Activated naive CD4-positive, alpha-beta T cell treated with anti-CD3 and anti-CD28 coated beads, Interleukin-2, amount 10 ng/mL, durations not matched to agents 7 days and 5 days (primary cell): ENCODE measurements at regions not wholly inside any gene's neighbourhood (a gene's known extent, or its start where the extent isn't known, plus 50 kb on each side); places are given as distances from the start of the nearest gene placed in this dataset.
"Not testable (repeated sequence)": the region's sequence is repeated elsewhere in the genome, so short reads cannot be mapped to it uniquely, and the experiment has no call there.

Source experiments
- CTCF ChIA-PET: fragments of 350-600 bp; sonication (Branson Sonifier 250); formaldehyde crosslinking; loops from one replicate; lab custom pipeline; 2021; ENCODE audit warnings: antibody characterized with exemption; lab: Charles Lee
- DNase-seq: peaks from one replicate; pipeline ENCODE4 v3.0.0-alpha.2; 2020
- H3K27ac Mint-ChIP-seq: one replicate; pipeline ENCODE4 v1.8.0; 2021; ENCODE audit warnings: mild to moderate bottlenecking, moderate library complexity, mixed read lengths
- H3K27me3 Mint-ChIP-seq: one replicate; pipeline ENCODE4 v1.8.0; 2021; ENCODE audit warnings: mild to moderate bottlenecking, mixed read lengths
- H3K36me3 Mint-ChIP-seq: one replicate; pipeline ENCODE4 v1.8.0; 2021; ENCODE audit warnings: mixed read lengths
- H3K4me1 Mint-ChIP-seq: one replicate; pipeline ENCODE4 v1.8.0; 2021; ENCODE audit warnings: mixed read lengths
- H3K4me3 Mint-ChIP-seq: one replicate; pipeline ENCODE4 v1.8.0; 2021; ENCODE audit warnings: mild to moderate bottlenecking, moderate library complexity, mixed read lengths
- H3K9me3 Mint-ChIP-seq: one replicate; pipeline ENCODE4 v1.8.0; 2021; ENCODE audit warnings: mixed read lengths

DNA sequence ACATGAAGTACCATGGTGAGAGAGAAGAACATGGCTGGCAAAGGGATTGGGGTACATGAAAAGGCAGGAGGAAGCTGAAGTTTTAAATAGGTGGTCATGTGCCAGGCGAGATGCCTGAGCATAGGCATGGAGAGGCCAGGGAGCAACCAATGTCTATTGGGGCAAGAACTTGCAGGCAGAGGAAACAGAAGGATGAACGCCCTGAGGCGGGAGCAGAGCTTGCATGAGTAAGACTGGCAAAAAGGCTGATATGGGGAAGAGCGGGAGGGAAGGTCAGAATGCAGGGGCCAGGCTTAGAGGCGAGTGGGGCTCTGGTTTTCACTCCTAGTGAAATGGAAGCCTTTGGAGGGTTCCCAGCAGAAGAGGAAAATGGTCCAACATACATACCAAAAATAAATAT lies 52.5 kb upstream of the VSTM5 start:
- CTCF ChIA-PET = no interaction called here
- Mint-ChIP-seq H3K4me1 (no peaks in the 10 kb centered on the region), H3K36me3 (no peaks in the 10 kb centered on the region), H3K27me3 (no peaks in the 10 kb centered on the region), H3K9me3 (no peaks in the 10 kb centered on the region), H3K27ac (no peak overlapping the region), H3K4me3 (no peak overlapping the region)
- DNase-seq = no peak

- no peak for DNase-seq
- CTCF ChIA-PET = interaction anchor here (2.0 kb wide), 1 partner anchor 9 kb away, joined by 7 read pairs; no protein-coding TSS in a partner anchor
- Mint-ChIP-seq H3K9me3 (no peaks in the 10 kb centered on the region), H3K27me3 (no peaks in the 10 kb centered on the region), H3K4me1 (no peaks in the 10 kb centered on the region), H3K4me3 (no peak overlapping the region), H3K27ac (no peak overlapping the region), H3K36me3 (no peaks in the 10 kb centered on the region)
Measured at GRCh38 chr11:93903989-93904388, 53.6 kb upstream of the VSTM5 start.

GRCh38 chr11:93904716-93905115 lies 54.3 kb upstream of the VSTM5 start:
- Mint-ChIP-seq H3K4me1 (no peaks in the 10 kb centered on the region), H3K36me3 (no peaks in the 10 kb centered on the region), H3K27ac (no peak overlapping the region), H3K27me3 (peaks cover 6% of the 10 kb centered on the region), H3K4me3 (no peak overlapping the region), H3K9me3 (no peaks in the 10 kb centered on the region)
- CTCF ChIA-PET = interaction anchor here (2.0 kb wide), 1 partner anchor 9 kb away, joined by 7 read pairs; no protein-coding TSS in a partner anchor
- DNase-seq = no peak

DNA sequence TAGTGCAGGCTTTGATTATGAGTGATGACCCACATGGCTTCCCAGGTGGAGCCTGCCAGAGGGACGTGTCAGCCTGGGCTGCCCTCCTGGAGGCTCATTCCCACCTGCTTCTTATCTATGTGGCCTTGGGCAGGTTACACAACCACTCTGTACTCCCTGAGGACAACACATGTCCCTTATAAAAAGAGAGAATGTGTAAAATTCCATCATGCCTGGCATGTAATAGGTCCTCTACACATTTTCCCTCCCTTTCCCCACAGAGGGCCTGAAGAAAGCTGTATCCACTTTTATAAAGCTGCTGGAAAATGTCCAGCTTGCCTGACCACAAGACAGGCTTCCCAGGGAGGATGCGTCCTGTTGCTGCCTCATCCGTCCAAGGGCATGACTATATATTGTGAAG lies 55.0 kb upstream of the VSTM5 start:
- no peaks in the 10 kb centered on the region for H3K4me1 Mint-ChIP-seq
- CTCF ChIA-PET = interaction anchor here (2.0 kb wide), 1 partner anchor 10 kb away, joined by 7 read pairs; no protein-coding TSS in a partner anchor
- no peak for DNase-seq
- peaks cover 6% of the 10 kb centered on the region for H3K27me3 Mint-ChIP-seq
- no peaks in the 10 kb centered on the region for H3K36me3 Mint-ChIP-seq
- no peak overlapping the region for H3K4me3 Mint-ChIP-seq
- H3K9me3 Mint-ChIP-seq = no peaks in the 10 kb centered on the region
- H3K27ac Mint-ChIP-seq = no peak overlapping the region

DNA sequence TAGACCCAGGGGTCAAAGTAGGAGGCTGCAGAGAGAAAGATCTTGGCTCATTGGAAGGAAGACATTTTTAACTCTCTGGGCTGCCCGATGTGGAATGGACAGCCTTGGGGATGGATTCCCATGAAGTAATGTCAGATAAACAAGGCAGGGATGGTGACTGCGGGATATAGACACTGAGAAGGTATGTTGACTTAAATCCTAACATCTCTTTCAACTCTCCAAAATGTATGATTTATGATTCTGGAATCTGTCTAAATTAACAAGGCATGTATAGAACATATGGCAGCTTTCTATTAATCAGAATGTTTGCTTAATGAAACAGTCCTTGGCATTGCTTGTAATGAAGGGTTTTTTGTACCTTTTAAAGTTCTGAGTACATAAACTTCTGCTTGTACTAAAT lies 56.1 kb upstream of the VSTM5 start:
- no peak for DNase-seq
- Mint-ChIP-seq H3K9me3 (no peaks in the 10 kb centered on the region), H3K4me3 (no peak overlapping the region), H3K27ac (no peak overlapping the region), H3K27me3 (peaks cover 6% of the 10 kb centered on the region), H3K36me3 (no peaks in the 10 kb centered on the region), H3K4me1 (no peaks in the 10 kb centered on the region)
- CTCF ChIA-PET = no interaction called here

- Mint-ChIP-seq H3K27ac (no peak overlapping the region), H3K4me3 (no peak overlapping the region), H3K4me1 (no peaks in the 10 kb centered on the region), H3K27me3 (peaks cover 6% of the 10 kb centered on the region), H3K9me3 (no peaks in the 10 kb centered on the region), H3K36me3 (no peaks in the 10 kb centered on the region)
- CTCF ChIA-PET = no interaction called here
- DNase-seq = no peak
Measured at GRCh38 chr11:93907901-93908300, 57.5 kb upstream of the VSTM5 start.

GRCh38 chr11:93908689-93909088 lies 58.3 kb upstream of the VSTM5 start:
- DNase-seq = no peak
- H3K36me3 Mint-ChIP-seq = no peaks in the 10 kb centered on the region
- CTCF ChIA-PET = no interaction called here
- no peaks in the 10 kb centered on the region for H3K4me1 Mint-ChIP-seq
- H3K27me3 Mint-ChIP-seq = peaks cover 6% of the 10 kb centered on the region
- H3K27ac Mint-ChIP-seq = no peak overlapping the region
- H3K9me3 Mint-ChIP-seq = no peaks in the 10 kb centered on the region
- no peak overlapping the region for H3K4me3 Mint-ChIP-seq

- DNase-seq = no peak
- H3K27ac Mint-ChIP-seq = no peak overlapping the region
- no peaks in the 10 kb centered on the region for H3K4me1 Mint-ChIP-seq
- H3K9me3 Mint-ChIP-seq = no peaks in the 10 kb centered on the region
- no peaks in the 10 kb centered on the region for H3K36me3 Mint-ChIP-seq
- CTCF ChIA-PET = no interaction called here
- H3K4me3 Mint-ChIP-seq = no peak overlapping the region
- peaks cover 9% of the 10 kb centered on the region for H3K27me3 Mint-ChIP-seq
Measured at GRCh38 chr11:93917673-93918072, 67.3 kb upstream of the VSTM5 start.

DNA sequence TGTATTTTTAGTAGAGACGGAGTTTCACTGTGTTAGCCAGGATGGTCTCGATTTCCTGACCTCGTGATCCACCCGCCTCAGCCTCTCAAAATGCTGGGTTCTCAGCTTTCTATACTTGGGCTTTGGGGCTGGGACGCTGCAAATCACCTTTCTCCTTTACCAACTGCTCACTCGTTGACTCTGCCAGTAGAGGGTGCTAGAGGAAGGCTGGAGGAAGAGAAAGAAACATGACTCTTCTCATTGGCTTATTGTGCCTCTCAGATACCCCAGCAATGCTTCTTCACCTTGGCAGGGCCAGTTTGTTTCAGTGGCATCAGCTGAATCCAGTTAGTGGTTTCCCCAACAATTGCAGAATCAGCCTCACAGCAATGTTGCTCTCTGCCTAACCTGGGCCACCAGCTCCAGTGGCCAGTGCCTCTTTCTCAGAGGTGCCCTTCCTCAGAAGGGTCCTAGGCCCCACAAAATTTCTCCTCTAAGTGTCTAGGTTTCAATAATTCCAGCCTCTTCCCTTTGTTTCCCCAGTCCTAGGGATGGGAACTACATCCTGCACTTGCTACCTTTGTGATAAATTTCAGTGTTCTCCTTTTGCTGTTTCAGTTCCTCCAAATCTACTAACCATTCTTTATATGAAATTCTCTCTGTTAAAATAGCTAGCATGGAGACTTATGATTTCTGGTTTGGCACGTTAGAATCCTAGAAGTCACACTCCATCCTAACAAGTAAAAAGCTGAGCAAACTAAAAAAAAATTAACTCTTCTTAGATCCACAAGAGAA lies 71.5 kb upstream of the VSTM5 start:
- H3K27me3 Mint-ChIP-seq = peaks cover 4% of the 10 kb centered on the region

GRCh38 chr11:93922830-93923229 lies 72.4 kb upstream of the VSTM5 start:
- Mint-ChIP-seq H3K36me3 (no peaks in the 10 kb centered on the region), H3K9me3 (no peaks in the 10 kb centered on the region), H3K4me1 (no peaks in the 10 kb centered on the region), H3K27me3 (peaks cover 3% of the 10 kb centered on the region), H3K27ac (no peak overlapping the region), H3K4me3 (no peak overlapping the region)
- CTCF ChIA-PET = interaction anchor here (0.8 kb wide), 1 partner anchor 578 kb away, joined by 4 read pairs; no protein-coding TSS in a partner anchor
- no peak for DNase-seq

More for the DNA sequence above, 71.5 kb upstream of the VSTM5 start:
- Mint-ChIP-seq H3K27ac (no peak overlapping the region), H3K9me3 (no peaks in the 10 kb centered on the region), H3K4me1 (no peaks in the 10 kb centered on the region), H3K4me3 (no peak overlapping the region), H3K36me3 (no peaks in the 10 kb centered on the region)
- CTCF ChIA-PET = interaction anchor here (0.8 to 2.0 kb wide), 6 partner anchors 9 to 580 kb away, joined by 3 to 7 read pairs (median 4); no protein-coding TSS in a partner anchor
- peak; percentile 40 for DNase-seq

DNA sequence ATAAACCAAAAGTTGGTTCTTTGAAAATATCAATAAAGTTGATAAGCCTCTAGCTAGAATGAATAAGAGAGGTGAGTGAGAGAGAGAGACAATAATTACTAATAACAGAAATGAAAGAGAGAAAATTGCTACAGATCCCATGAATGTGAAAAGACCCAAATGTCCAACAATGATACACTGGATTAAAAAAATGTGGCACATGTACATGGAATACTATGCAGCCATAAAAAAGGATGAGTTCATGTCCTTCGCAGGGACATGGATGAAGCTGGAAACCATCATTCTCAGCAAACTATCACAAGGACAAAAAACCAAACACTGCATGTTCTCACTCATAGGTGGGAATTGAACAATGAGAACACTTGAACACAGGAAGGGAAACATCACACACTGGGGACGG lies 75.7 kb upstream of the VSTM5 start:
- H3K36me3 Mint-ChIP-seq, H3K4me1 Mint-ChIP-seq, CTCF ChIA-PET, DNase-seq, H3K27me3 Mint-ChIP-seq, H3K9me3 Mint-ChIP-seq, H3K4me3 Mint-ChIP-seq, H3K27ac Mint-ChIP-seq: not testable (repeated sequence)

GRCh38 chr11:93929407-93929806 lies 79.0 kb upstream of the VSTM5 start:
- CTCF ChIA-PET = no interaction called here
- Mint-ChIP-seq H3K27ac (no peak overlapping the region), H3K27me3 (no peaks in the 10 kb centered on the region), H3K36me3 (no peaks in the 10 kb centered on the region), H3K4me3 (no peak overlapping the region), H3K9me3 (no peaks in the 10 kb centered on the region), H3K4me1 (no peaks in the 10 kb centered on the region)
- DNase-seq = no peak

DNA sequence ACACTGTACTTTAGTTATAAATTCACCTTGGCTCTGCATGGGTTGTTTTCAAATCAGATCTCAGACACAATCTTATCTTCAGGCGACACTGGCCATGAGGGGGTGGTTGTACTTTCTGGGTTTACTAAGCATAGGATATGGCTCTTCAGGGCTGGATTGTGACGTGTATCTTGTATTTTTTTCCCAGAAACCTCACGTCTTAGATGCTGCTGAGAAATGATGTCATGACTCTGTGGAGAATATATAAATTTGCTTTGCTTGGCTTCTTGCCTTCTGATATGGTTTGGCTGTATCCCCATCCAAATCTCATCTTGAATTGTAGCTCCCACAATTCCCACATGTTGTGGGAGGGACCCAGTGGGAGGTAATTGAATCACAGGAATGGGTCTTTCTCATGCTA lies 82.8 kb upstream of the VSTM5 start:
- Mint-ChIP-seq H3K9me3 (no peaks in the 10 kb centered on the region), H3K36me3 (no peaks in the 10 kb centered on the region), H3K4me3 (no peak overlapping the region), H3K27ac (no peak overlapping the region), H3K27me3 (no peaks in the 10 kb centered on the region), H3K4me1 (no peaks in the 10 kb centered on the region)
- no peak for DNase-seq
- CTCF ChIA-PET = no interaction called here

GRCh38 chr11:93935826-93936225 lies 85.3 kb upstream of the HEPHL1 start:
- H3K9me3 Mint-ChIP-seq = no peaks in the 10 kb centered on the region
- H3K27ac Mint-ChIP-seq = no peak overlapping the region
- no peak overlapping the region for H3K4me3 Mint-ChIP-seq
- CTCF ChIA-PET = no interaction called here
- no peak for DNase-seq
- H3K4me1 Mint-ChIP-seq = no peaks in the 10 kb centered on the region
- H3K36me3 Mint-ChIP-seq = no peaks in the 10 kb centered on the region
- peaks cover 4% of the 10 kb centered on the region for H3K27me3 Mint-ChIP-seq

DNA sequence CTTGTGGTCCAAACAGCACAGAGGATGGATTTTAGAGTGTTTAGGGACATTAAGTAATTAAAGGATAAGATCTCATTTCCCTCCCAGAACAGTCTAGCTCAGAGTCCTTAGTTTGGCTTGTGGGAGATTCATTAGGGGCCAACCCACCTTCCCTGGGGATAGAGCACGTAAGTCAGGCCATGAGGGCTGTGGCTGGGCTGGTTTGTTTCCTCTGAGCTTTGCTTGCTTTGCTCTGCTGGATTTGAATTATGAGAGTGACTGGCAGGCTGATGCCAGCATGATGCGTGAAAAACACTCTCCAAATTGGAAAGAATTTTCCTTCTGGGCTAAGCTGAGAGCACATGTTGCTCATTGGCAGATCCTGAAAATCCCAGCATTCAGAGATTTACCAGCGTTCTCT lies 84.7 kb upstream of the HEPHL1 start:
- H3K27me3 Mint-ChIP-seq = peaks cover 8% of the 10 kb centered on the region
- DNase-seq = no peak
- H3K36me3 Mint-ChIP-seq = no peaks in the 10 kb centered on the region
- H3K9me3 Mint-ChIP-seq = no peaks in the 10 kb centered on the region
- no peaks in the 10 kb centered on the region for H3K4me1 Mint-ChIP-seq
- H3K27ac Mint-ChIP-seq = no peak overlapping the region
- CTCF ChIA-PET = no interaction called here
- H3K4me3 Mint-ChIP-seq = no peak overlapping the region
